ENCODE measurements at regions not wholly inside any gene's neighbourhood (a gene's known extent, or its start where the extent isn't known, plus 50 kb on each side); places are given as distances from the start of the nearest gene placed in this dataset.
"Not testable (repeated sequence)": the region's sequence is repeated elsewhere in the genome, so short reads cannot be mapped to it uniquely, and the experiment has no call there.

DNA sequence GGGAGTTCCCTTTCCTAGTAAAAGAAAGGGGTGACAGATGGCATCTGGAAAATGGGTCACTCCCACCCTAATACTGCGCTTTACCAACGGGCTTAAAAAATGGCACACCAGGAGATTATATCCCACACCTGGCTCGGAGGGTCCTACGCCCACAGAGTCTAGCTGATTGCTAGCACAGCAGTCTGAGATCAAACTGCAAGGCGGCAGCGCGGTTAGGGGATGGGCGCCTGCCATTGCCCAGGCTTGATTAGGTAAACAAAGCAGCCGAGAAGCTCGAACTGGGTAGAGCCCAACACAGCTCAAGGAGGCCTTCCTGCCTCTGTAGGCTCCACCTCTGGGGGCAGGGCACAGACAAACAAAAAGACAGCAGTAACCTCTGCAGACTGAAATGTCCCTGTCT is 1097.8 kb upstream of the CNTN5 start:
- not testable (repeated sequence) for DNase-seq

GRCh38 chr11:97934572-97935208 is 1086.1 kb upstream of the CNTN5 start:
- no peak for DNase-seq

- no peak for DNase-seq
These were observed 1083.2 kb upstream of the CNTN5 start for GRCh38 chr11:97937501-97937900.

- DNase-seq = no peak
These were observed 1082.0 kb upstream of the CNTN5 start for GRCh38 chr11:97938789-97939188.

GRCh38 chr11:97943493-97943892 is 1077.3 kb upstream of the CNTN5 start:
- no peak for DNase-seq

DNA sequence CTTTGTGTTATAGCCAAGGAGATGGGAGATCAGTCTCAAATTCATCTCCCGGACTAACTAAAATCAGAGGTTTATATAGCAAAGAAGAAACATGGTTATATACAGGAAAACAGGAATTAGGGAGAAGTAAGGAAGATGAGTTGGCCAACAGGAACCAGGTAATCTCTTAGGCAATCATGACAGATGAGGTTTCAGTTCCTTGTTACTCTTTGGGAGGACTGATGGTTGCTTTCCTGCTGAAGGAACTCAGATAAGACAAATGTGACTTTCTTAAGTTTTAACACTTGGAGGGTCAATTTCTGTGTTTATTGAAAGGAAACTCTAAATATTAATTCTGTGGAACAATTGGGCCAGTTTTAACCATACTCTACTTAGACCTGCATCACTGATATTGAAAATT is 1072.0 kb upstream of the CNTN5 start:
- DNase-seq = no peak

DNA sequence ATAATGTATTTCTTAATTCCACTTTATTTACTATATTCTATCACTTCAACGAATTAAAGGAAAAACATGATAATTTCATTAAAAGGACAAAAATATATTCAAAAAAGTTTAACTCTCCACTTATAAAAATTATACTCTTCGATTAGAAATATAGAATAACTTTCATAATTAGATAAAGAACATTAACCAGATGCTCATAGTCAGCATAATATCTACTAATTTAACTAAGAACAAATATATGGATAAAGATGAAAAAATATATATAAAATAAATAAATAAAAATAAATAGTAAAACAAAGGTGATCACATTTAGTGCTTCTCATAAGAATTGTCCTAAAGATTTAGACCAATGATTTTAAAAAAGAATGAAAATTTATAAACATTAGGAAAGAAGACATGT is 1065.2 kb upstream of the CNTN5 start:
- no peak for DNase-seq

DNA sequence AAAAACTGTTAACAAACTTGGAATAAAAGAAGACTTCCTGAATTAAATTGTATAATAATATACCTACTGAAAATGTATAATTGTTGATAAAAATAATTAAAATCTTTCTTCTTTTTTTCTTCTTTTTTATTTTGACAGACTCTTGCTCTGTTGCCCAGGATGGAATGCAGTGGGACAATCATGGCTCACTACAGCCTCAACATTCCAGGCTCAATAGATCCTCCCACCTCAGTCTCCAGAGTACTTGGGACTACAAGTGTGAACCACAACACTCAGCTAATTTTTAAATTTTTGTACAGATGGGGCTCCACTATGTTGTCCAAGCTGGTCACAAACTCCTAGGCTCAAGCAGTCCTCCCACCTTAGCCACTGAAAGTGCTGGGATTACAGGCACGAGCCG is 1063.8 kb upstream of the CNTN5 start:
- no peak for DNase-seq

GRCh38 chr11:97961431-97961830 is 1059.3 kb upstream of the CNTN5 start:
- DNase-seq = no peak

GRCh38 chr11:97962758-97963157 is 1058.0 kb upstream of the CNTN5 start:
- DNase-seq = no peak

DNA sequence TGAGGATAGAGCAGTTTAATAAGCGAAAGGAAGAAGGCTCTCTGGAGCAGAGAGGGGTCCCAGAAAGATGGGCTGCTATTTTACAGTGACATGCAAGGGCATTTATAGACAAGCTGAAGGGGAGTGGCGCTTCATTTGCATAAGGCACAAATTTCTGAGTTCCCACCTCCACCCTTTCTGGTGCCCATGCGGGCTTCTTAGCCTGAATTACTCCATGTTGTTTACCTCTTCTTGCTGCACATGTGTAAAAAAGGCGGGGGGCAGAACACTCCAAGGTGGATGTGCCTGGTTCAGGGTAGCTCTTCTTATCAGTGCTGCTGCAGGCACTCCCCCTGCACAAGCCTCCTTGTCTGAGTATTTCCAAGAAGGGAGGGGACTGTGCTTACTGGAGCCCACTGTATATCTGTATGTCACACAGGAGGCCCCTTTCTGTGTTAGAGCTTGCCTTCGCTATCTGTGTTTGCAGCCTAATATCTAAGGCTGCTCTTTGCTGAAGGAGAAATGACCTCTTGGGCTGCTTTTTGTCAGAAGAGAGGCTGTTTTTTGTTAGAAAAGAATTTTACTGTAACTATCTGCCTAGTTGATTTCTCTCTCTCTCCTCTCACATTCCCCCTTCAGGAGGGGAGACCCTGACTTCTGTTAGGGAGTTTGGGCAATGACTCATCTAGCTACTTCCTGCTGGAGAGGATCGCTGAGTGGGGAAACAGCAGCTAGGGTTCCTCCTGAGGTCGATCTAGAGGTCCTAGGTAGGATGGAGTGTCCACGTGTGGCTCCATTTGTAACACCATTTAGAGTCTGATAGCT is 1057.0 kb upstream of the CNTN5 start:
- DNase-seq = no peak

- DNase-seq = no peak
These were observed 1056.3 kb upstream of the CNTN5 start for GRCh38 chr11:97964332-97965004.

DNA sequence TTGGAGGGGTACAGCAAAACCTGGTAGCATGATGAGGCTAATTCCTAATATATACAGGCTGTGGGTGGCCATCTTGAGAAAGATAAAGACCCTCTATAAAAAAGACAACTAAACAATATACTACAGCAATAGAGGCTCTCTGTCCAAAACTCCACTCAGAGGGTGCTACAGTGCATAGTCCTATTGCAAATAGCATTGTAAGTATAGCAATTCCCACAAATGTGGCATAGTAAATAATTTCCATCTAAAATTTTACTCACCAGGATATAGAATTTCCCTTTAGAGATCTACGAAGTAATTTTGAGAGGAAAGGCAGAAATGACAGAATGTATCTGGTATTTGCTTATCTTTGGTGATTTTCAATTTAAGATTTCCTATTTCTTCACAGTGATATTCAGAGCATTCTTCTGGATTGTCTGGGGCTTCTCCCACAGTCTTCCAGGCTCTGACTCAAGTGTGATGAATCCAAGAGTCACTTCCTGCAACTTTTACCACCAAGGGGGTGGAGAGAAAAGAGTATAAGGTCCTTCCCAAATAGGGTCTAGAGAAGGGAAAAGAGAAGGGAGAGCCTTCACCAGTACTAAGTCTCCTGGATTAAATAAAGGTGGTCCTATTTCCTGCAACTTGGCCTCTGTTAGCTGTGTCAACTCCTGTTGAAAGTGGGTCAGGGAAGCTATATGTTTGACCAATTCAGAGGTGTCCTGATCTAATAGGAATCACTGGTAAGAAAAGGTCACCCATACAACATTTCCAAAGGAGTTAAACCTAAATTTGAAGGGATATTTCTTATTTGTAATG is 1054.7 kb upstream of the CNTN5 start:
- DNase-seq = no peak

DNA sequence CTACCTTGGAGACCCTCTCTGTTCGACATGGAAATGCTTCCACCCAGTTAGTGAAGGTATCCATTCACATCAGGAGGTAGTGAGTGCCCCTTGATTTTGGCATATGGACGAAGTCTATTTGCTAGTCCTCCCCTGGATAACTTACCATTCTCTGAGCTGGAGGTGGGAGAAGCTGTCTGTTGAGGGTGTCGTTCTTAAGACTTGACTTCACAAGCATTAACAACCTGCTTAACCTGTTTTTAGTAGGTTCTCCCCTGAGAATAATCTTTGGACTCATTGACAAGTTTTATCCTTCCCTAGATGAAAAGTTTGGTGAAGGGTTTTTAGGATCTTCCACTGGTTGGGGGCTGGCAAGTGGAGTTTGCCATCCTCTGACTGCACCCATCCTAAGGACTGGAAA is 1053.8 kb upstream of the CNTN5 start:
- DNase-seq = no peak

DNA sequence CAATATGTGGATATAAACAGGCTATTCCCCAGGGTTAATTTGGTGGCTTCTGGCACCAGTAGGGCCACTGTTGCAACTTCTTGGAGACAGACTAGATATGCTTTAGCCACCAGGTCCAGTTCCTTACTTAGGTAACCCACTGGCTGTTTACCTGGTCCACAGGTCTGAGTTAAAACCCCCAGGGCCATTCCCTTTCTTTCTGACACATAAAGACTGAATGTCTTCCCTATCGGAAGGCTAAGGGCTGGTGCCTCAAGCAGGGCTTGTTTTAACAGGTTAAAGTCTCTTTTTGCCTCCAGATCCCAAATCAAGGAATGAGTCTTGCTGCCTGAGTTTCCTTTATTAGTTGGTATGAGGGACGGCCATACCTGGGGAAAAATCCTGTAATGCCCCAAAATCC is 1052.7 kb upstream of the CNTN5 start:
- DNase-seq = no peak

- DNase-seq = no peak
These were observed 1048.0 kb upstream of the CNTN5 start for GRCh38 chr11:97972731-97973130.

DNA sequence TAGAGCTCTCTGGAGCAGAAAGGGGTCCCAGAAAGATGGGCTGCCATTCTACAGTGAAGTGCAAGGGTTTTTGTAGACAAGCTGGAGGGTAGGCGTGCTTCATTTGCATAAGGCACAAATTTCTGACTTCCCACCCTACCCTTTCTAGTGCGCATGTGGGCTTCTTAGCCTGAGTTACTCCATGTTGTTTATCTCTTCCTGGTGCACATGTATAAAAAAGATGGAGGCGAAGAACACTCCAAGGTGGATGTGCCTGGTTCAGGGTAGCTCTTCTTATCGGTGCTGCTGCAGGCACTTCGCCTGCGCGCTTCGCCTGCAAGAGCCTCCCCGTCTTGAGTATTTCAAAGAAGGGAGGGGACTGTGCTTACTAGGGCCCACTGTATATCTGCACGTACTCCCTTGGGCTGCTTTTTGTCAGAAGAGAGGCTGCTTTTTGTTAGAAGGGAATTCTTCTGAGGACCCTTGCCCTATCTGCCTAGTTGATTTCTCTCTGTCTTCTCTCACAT is 1047.3 kb upstream of the CNTN5 start:
- no peak for DNase-seq

GRCh38 chr11:97974798-97975498 is 1045.8 kb upstream of the CNTN5 start:
- DNase-seq = no peak

GRCh38 chr11:97977726-97978125 is 1043.0 kb upstream of the CNTN5 start:
- no peak for DNase-seq

GRCh38 chr11:97979741-97980140 is 1041.0 kb upstream of the CNTN5 start:
- no peak for DNase-seq

- DNase-seq = no peak
These were observed 1038.2 kb upstream of the CNTN5 start for GRCh38 chr11:97982512-97982911.

- DNase-seq = no peak
These were observed 1031.6 kb upstream of the CNTN5 start for GRCh38 chr11:97989121-97989520.
